ENCODE measurements at regions not wholly inside any gene's neighbourhood (a gene's known extent, or its start where the extent isn't known, plus 50 kb on each side); places are given as distances from the start of the nearest gene placed in this dataset.
"Not testable (repeated sequence)": the region's sequence is repeated elsewhere in the genome, so short reads cannot be mapped to it uniquely, and the experiment has no call there.

DNA sequence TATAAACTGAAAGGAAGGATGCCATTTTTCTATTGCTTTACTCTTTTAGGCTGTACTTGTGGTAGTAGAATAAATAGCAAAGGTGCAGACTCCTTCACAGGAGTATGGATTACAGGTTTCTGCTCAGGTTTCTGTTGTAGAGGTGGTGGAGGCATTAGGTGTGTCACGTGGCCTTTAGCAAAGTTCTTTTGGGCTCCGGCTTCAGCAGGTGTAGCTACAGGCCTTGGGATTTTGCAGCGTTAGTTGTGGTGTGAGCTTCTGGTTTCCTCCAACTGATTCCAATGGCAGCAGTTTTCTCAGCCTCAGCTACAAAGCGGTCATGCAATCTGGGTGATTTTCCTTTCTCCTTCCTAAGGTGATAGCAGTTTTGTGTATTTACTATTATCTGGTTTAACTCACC lies 255.8 kb upstream of the GK2 start:
- TF ChIP-seq CTCF (IDR thresholded peaks at IDR 0.05; ENCODE audit: low read depth, low read length) = no peak
- no peak overlapping the region for H3K4me3 ChIP-seq (ENCODE audit: low read depth, low read length)

DNA sequence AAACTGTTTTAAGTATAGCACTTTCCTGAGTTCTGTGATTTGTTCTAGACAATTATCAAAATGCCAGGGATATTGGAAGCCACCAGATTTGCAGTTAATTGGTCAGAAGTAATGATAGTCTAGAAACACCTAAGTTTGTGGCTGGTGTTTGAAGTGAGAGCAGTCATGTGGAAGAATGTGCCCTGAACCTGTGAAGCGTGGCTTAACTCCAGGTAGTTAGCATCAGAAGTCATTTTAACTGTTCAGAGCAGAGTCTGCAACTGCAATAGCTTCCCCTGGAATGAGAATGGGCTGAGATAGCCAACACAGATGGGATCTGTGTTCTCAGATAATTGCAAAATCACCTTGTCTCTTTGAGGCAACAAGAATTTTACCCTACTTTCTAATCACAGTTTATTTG lies 255.1 kb upstream of the GK2 start:
- TF ChIP-seq CTCF (IDR thresholded peaks at IDR 0.05; ENCODE audit: low read depth, low read length) = no peak
- no peak overlapping the region for H3K4me3 ChIP-seq (ENCODE audit: low read depth, low read length)

DNA sequence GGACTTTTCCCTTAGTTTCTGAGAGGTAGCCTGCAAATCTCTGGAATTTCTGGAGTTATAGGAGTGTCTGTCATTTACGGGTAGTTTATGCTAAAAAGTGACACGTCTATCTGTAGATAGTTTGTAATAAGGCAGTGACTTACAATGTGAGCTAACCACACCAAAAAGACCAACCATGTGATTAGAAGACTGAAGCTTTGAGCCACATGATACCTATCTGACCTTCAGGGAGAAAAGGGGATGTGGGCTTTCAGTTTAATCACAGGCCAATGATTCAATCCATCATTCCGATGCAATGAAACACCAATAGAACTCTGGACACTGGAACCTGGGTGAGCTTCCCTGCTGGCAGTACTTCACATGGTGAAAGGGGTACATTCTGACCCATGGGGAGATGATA lies 254.6 kb upstream of the GK2 start:
- H3K4me3 ChIP-seq (ENCODE audit: low read depth, low read length) = no peak overlapping the region
- TF ChIP-seq CTCF (IDR thresholded peaks at IDR 0.05; ENCODE audit: low read depth, low read length) = no peak

DNA sequence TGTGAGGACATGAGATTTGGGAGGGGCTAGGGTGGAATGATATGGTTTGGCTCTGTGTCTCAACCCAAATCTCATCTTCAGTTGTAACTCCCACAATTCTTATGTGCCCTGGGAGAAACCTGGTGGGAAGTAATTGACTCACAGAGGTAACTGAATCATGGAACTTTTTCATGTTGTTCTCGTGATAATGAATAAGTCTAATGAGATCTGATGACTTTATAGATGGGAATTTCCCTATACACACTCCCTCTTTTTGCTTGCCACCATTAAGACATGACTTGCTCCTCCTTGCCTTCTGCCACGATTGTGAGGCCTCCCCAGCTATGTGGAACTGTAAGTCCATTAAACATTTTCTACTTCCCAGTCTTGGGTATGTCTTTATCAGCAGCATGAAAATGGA lies 253.2 kb upstream of the GK2 start:
- no peak for TF ChIP-seq CTCF (IDR thresholded peaks at IDR 0.05; ENCODE audit: low read depth, low read length)
- H3K4me3 ChIP-seq (ENCODE audit: low read depth, low read length) = no peak overlapping the region

GRCh38 chr4:79659308-79659870 lies 251.4 kb upstream of the GK2 start:
- not testable (repeated sequence) for H3K4me3 ChIP-seq (ENCODE audit: low read depth, low read length)

- no peak for TF ChIP-seq CTCF (IDR thresholded peaks at IDR 0.05; ENCODE audit: low read depth, low read length)
- H3K4me3 ChIP-seq (ENCODE audit: low read depth, low read length) = no peak overlapping the region
Measured at GRCh38 chr4:79657379-79657778, 249.4 kb upstream of the GK2 start.

DNA sequence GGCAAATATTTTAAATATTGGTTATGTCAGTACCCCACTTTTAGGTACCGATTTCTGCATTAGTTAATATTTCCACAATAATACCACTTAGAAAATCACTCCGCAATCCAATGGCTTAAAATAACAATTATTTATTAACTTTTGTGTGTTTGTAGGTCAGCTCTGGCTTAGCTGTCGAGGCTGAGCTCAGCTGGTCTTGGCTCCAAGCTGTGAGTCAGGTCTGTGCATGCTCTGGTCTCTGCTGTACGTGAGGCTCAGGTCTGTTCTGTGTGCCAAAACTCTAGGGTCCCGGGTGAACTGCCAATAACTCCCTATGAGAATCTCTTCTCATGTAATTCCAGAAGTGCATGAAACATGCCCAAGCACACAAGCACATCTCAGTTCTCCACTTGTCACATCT lies 245.8 kb upstream of the GK2 start:
- TF ChIP-seq CTCF (IDR thresholded peaks at IDR 0.05; ENCODE audit: low read depth, low read length) = no peak

DNA sequence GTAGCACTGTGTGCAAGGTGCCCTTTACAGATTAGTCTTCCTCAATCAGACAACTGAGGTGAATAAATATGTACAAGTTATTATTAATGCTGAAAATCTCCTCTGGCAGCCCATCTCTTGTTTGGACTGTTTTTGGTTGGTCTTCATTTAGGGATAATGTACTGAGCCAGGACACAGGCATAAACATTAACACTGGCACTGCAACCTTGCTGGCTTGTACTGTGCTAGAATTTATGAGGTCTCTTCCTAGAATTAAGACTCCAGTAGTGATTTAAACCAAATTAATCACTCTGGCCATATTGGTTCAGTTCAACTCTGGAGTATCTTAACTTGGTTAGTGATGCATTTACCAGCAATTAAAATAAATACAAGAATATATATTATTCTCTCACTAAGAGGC lies 244.7 kb upstream of the GK2 start:
- TF ChIP-seq CTCF (IDR thresholded peaks at IDR 0.05; ENCODE audit: low read depth, low read length) = no peak
- H3K4me3 ChIP-seq (ENCODE audit: low read depth, low read length) = no peak overlapping the region

More for the DNA sequence above, 245.8 kb upstream of the GK2 start:
- H3K4me3 ChIP-seq (ENCODE audit: low read depth, low read length) = no peak overlapping the region
